ENCODE measurements at regions not wholly inside any gene's neighbourhood (a gene's known extent, or its start where the extent isn't known, plus 50 kb on each side); places are given as distances from the start of the nearest gene placed in this dataset.
A peak's percentile ranks its signal among the peaks of the same experiment; 100 is the strongest.

DNA sequence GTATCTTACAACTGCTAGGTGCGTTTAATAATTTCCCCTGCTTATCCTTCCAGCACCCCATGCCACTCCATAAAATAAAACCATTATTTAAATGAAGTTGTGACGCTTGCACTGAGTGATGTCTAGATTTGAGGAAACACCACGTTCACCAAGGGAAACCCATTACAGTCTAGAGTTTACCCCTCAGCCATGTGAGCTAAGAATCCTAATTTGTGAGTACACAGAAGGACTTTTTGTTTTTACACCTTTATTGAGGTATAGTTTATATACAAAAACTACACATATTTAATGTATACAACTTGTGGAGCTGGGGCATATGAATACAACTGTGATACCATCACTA is 326.8 kb downstream of the RAPGEF2 start:
- H3K4me3 ChIP-seq (ENCODE audit: control insufficient read depth, low read depth, low read length), result no peak overlapping the region
- TF ChIP-seq, protein P1, sequence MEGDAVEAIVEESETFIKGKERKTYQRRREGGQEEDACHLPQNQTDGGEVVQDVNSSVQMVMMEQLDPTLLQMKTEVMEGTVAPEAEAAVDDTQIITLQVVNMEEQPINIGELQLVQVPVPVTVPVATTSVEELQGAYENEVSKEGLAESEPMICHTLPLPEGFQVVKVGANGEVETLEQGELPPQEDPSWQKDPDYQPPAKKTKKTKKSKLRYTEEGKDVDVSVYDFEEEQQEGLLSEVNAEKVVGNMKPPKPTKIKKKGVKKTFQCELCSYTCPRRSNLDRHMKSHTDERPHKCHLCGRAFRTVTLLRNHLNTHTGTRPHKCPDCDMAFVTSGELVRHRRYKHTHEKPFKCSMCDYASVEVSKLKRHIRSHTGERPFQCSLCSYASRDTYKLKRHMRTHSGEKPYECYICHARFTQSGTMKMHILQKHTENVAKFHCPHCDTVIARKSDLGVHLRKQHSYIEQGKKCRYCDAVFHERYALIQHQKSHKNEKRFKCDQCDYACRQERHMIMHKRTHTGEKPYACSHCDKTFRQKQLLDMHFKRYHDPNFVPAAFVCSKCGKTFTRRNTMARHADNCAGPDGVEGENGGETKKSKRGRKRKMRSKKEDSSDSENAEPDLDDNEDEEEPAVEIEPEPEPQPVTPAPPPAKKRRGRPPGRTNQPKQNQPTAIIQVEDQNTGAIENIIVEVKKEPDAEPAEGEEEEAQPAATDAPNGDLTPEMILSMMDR (conservative IDR thresholded peaks at IDR 0.05; ENCODE audit: control insufficient read depth, insufficient read depth, low read depth, low read length), result no peak
- no peak for DNase-seq (ENCODE audit: low read depth)

DNA sequence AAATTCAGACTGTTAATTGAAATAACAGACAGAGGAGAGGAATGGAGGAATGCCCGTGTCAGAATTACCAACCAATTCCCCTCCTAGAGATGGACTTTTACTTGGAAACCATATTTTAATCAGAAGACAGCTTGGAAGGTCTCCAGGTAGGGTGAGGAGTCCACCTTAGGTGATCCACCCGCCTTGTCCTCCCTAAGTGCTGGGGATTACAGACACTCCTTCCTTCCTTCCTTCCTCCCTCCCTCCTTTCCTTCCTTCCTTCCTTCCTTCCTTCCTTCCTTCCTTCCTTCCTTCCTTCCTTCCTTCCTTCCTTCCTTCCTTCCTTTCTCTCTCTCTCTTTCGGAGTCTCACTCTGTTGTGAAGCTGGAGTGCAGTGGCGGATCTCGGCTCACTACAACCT is 328.0 kb downstream of the RAPGEF2 start:
- no peak for DNase-seq (ENCODE audit: low read depth)
- no peak overlapping the region for H3K4me3 ChIP-seq (ENCODE audit: control insufficient read depth, low read depth, low read length)
- TF ChIP-seq, protein P1 (conservative IDR thresholded peaks at IDR 0.05; ENCODE audit: control insufficient read depth, insufficient read depth, low read depth, low read length), result no peak

DNA sequence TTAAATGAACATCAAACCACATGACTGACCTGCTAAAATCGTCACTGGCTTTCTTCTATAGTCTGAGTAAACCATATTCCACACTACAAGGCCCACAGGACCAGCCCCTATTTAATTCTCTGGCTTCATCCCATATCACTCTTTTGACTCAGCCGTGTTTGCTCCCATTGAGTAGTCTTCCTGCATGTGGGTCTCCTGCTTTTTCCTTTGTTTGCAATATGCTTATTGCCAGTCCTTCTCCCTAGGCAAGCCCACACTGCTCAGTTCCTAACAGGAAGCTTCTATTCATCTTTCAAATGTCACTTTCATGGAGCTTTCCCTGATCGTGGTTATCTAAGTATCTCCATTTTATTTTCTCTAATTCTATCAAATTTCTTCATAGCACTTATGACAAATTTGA is 329.6 kb downstream of the RAPGEF2 start:
- no peak overlapping the region for H3K4me3 ChIP-seq (ENCODE audit: control insufficient read depth, low read depth, low read length)
- TF ChIP-seq, protein P1 (conservative IDR thresholded peaks at IDR 0.05; ENCODE audit: control insufficient read depth, insufficient read depth, low read depth, low read length), result no peak
- no peak for DNase-seq (ENCODE audit: low read depth)

DNA sequence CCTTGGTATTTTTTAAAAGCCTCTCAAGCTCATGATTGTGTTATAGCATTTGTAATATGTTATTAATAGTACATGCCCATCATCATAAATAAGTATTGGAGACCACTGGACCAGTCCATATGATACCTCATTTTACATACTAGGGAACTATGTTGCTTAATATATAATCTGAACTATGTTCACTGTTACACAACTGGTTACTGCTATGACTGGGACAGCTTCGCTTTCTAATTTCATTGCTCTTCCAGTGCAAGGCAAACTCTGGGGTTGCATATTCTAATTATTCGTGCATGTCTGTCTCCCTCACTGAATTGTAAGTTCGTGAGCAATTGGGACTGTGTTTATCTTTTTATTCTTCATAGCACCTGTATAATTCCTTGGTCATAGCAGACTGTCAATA is 330.5 kb downstream of the RAPGEF2 start:
- peak; percentile 29 for DNase-seq (ENCODE audit: low read depth)
- TF ChIP-seq, protein P1 (conservative IDR thresholded peaks at IDR 0.05; ENCODE audit: control insufficient read depth, insufficient read depth, low read depth, low read length), result no peak
- no peak overlapping the region for H3K4me3 ChIP-seq (ENCODE audit: control insufficient read depth, low read depth, low read length)

DNA sequence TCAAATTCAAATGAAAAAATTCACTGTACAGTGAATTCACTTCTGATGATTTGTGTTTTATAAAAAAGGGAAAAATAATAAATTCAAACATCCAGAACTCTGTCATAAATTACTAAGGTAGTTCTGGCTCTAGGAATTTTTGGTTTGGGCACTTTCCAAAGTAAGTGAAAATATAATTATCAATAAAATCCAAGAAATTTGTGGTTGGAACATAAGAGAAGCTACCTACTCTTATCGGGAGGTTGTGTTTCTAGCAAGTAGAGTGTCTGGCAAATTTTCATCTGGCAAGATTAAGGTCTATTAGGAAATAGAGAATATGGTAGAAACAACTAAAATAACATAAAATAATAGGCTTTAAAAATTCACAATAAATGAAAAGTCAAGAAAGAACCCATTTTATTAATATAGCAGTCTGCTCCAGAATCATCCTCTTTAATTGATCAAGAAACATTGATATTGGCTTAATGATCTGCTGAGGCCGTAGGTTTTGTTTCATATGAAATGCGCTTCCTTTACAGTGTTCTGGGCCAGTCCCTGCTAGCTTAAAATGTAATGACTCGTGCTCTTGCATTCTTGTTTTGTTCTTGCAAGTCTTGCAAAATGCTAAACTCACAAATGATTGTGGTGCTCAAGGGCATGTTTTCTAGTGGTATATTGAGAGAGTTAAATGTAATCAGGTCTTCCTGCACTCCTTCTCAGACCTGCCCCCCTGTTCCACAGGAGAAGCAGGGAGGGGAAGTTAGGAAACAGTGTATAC is 331.4 kb downstream of the RAPGEF2 start:
- TF ChIP-seq, protein P1 (conservative IDR thresholded peaks at IDR 0.05; ENCODE audit: control insufficient read depth, insufficient read depth, low read depth, low read length), result no peak
- DNase-seq (ENCODE audit: low read depth), result peak; percentile 44
- H3K4me3 ChIP-seq (ENCODE audit: control insufficient read depth, low read depth, low read length), result no peak overlapping the region

DNA sequence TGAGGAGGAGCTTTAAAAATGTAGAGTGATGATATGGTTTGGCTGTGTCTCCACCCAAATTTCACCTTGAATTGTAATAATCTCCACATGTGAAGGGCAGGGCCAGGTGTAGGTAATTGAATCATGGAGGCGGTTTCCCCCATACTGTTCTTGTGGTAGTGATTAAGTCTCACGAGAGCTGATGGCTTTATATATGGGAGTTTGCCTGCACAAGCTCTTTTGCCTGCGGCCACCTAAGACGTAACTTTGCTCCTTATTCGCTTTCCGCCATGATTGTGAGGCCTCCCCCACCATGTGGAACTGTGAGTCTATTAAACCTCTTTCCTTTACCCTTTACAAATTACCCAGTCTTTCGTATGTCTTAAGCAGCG is 332.0 kb downstream of the RAPGEF2 start:
- H3K4me3 ChIP-seq (ENCODE audit: control insufficient read depth, low read depth, low read length), result no peak overlapping the region
- DNase-seq (ENCODE audit: low read depth), result no peak

More for the DNA sequence above, 332.0 kb downstream of the RAPGEF2 start:
- TF ChIP-seq, protein P1 (conservative IDR thresholded peaks at IDR 0.05; ENCODE audit: control insufficient read depth, insufficient read depth, low read depth, low read length), result no peak

Data from fibroblast of mammary gland (primary cell).